Keratinocyte (primary cell): ENCODE measurements at regions not wholly inside any gene's neighbourhood (a gene's known extent, or its start where the extent isn't known, plus 50 kb on each side); places are given as distances from the start of the nearest gene placed in this dataset.

Experiments used
- DNase-seq: peaks from one replicate; pipeline ENCODE4 v3.0.0-alpha.2; 2011; ENCODE audit warnings: low read depth, missing footprints, low spot score
- FAIRE-seq: peaks from 2 replicates; lab custom pipeline; 2011; peaks lifted over from hg19 to GRCh38; lab: Jason Lieb, UNC
- H2AFZ ChIP-seq: 2 replicates; pipeline ENCODE4 v1.6.0; 2012; ENCODE audit warnings: low read length, control low read depth, inconsistent platforms; ENCODE audit not compliant: control insufficient read depth
- H3K27ac ChIP-seq: 2 replicates; pipeline ENCODE4 v1.5.1; 2011; ENCODE audit warnings: low read length; ENCODE audit not compliant: control insufficient read depth, insufficient read depth
- H3K27me3 ChIP-seq: 3 replicates; pipeline ENCODE4 v1.6.0; 2011; ENCODE audit warnings: low read length; ENCODE audit not compliant: control insufficient read depth, insufficient read depth; ENCODE audit errors: extremely low read depth
- H3K36me3 ChIP-seq, 2 experiments: 2 replicates in 1 of 2; 3 replicates in 1 of 2; pipeline ENCODE4 v1.5.1; 2011; ENCODE audit warnings: low read length in 2 of 2, mild to moderate bottlenecking in 1 of 2; ENCODE audit not compliant: control insufficient read depth in 2 of 2, insufficient read depth in 2 of 2; ENCODE audit errors: extremely low read depth in 1 of 2
- H3K4me1 ChIP-seq: 3 replicates; pipeline ENCODE4 v1.5.1; 2011; ENCODE audit warnings: low read length; ENCODE audit not compliant: control insufficient read depth, insufficient read depth; ENCODE audit errors: extremely low read depth
- H3K4me2 ChIP-seq: 3 replicates; pipeline ENCODE4 v1.6.0; 2011; ENCODE audit warnings: low read depth, low read length; ENCODE audit not compliant: control insufficient read depth, insufficient read depth; ENCODE audit errors: extremely low read depth
- H3K4me3 ChIP-seq, 3 experiments: fragments of 200-600 bp in 1 of 3; sonication (generic) in 1 of 3; 2 replicates in 2 of 3; 3 replicates in 1 of 3; pipeline ENCODE4 v1.5.1; 2011 to 2016; ENCODE audit warnings: low read length in 3 of 3, mild to moderate bottlenecking in 3 of 3, control low read depth in 2 of 3, inconsistent platforms in 1 of 3, low read depth in 1 of 3, mixed read lengths in 1 of 3, mixed run types in 1 of 3, moderate library complexity in 1 of 3; ENCODE audit not compliant: control insufficient read depth in 2 of 3, insufficient read depth in 2 of 3; ENCODE audit errors: extremely low read depth in 1 of 3
- H3K79me2 ChIP-seq: 2 replicates; pipeline ENCODE4 v1.6.0; 2012; ENCODE audit warnings: low read length; ENCODE audit not compliant: control insufficient read depth, insufficient read depth
- H3K9ac ChIP-seq: 3 replicates; pipeline ENCODE4 v1.6.0; 2011; ENCODE audit warnings: low read length; ENCODE audit not compliant: control insufficient read depth, insufficient read depth; ENCODE audit errors: extremely low read depth
- H3K9me1 ChIP-seq: 3 replicates; pipeline ENCODE4 v1.6.0; 2011; ENCODE audit warnings: low read length; ENCODE audit not compliant: control insufficient read depth, insufficient read depth; ENCODE audit errors: extremely low read depth
- H3K9me3 ChIP-seq: 2 replicates; pipeline ENCODE4 v1.5.1; 2012; ENCODE audit warnings: low read depth, low read length; ENCODE audit not compliant: control insufficient read depth
- H4K20me1 ChIP-seq: 3 replicates; pipeline ENCODE4 v1.6.0; 2011; ENCODE audit warnings: low read length; ENCODE audit not compliant: control insufficient read depth, insufficient read depth; ENCODE audit errors: extremely low read depth
- EZH2 ChIP-seq: IDR thresholded peaks from one replicate; pipeline ENCODE4 v1.6.1; 2012; ENCODE audit warnings: inconsistent platforms, mild to moderate bottlenecking, low read length, moderate library complexity
- dilution Hi-C: fragments of 300-500 bp; cut with MboI; formaldehyde crosslinking; loops from one replicate; pipeline ENCODE4 v1.7.0; 2020; ENCODE audit warnings: low sequenced_read_pairs; ENCODE audit not compliant: extremely low pct_ligation_motif_present
- TF ChIP-seq, protein P1 (sequence below), 3 experiments: IDR thresholded peaks in 1 of 3; conservative IDR thresholded peaks in 1 of 3; optimal IDR thresholded peaks in 1 of 3; 2 replicates in 2 of 3; 3 replicates in 1 of 3; pipeline versions ENCODE3 to v1.5.1; 2011; ENCODE audit warnings: low read length in 3 of 3, mild to moderate bottlenecking in 3 of 3, moderate library complexity in 2 of 3, control low read depth in 1 of 3, inconsistent platforms in 1 of 3; ENCODE audit not compliant: insufficient read depth in 2 of 3; ENCODE audit errors: extremely low read depth in 1 of 3

DNA sequence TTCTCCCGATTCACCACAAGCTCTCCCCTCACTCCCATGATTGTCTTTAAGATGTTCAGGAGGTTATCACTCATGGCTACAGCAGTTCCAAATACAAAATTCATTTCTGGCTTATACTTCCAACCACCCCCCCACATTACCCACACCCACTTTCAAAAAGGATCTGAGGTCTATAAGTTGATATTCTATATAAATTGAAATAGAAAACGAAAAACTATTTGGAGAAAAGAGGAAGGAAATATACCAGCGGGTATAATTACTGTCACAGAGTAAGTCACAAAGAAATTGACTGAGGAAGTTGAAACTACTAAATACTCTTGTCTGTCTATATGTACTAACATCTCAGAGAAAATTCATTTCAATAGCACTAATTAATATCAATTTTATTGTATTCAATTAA, 112.7 kb upstream of the TNFAIP3 start:
- Histone ChIP-seq H3K4me3 (no peak overlapping the region), H4K20me1 (no peaks in the 10 kb centered on the region), H3K27ac (no peak overlapping the region), H3K9me3 (no peaks in the 10 kb centered on the region), H3K4me1 (peaks cover 3% of the 10 kb centered on the region), H3K9me1 (no peaks in the 10 kb centered on the region), H3K27me3 (no peaks in the 10 kb centered on the region), H3K9ac (no peak overlapping the region), H3K4me2 (no peak overlapping the region), H3K79me2 (no peaks in the 10 kb centered on the region), H2AFZ (no peak overlapping the region), H3K36me3 (no peaks in the 10 kb centered on the region)
- TF ChIP-seq, protein P1, sequence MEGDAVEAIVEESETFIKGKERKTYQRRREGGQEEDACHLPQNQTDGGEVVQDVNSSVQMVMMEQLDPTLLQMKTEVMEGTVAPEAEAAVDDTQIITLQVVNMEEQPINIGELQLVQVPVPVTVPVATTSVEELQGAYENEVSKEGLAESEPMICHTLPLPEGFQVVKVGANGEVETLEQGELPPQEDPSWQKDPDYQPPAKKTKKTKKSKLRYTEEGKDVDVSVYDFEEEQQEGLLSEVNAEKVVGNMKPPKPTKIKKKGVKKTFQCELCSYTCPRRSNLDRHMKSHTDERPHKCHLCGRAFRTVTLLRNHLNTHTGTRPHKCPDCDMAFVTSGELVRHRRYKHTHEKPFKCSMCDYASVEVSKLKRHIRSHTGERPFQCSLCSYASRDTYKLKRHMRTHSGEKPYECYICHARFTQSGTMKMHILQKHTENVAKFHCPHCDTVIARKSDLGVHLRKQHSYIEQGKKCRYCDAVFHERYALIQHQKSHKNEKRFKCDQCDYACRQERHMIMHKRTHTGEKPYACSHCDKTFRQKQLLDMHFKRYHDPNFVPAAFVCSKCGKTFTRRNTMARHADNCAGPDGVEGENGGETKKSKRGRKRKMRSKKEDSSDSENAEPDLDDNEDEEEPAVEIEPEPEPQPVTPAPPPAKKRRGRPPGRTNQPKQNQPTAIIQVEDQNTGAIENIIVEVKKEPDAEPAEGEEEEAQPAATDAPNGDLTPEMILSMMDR (optimal IDR thresholded peaks at IDR 0.05 in 1 of 3, IDR thresholded peaks at IDR 0.05 in 1 of 3, conservative IDR thresholded peaks at IDR 0.05 in 1 of 3; ENCODE audit: extremely low read depth in 1 of 3, insufficient read depth in 2 of 3, low read length in 3 of 3), result no peak
- TF ChIP-seq EZH2, result no peak
- FAIRE-seq (no peak), DNase-seq (no peak)
- dilution Hi-C loops, result no loop called here

DNA sequence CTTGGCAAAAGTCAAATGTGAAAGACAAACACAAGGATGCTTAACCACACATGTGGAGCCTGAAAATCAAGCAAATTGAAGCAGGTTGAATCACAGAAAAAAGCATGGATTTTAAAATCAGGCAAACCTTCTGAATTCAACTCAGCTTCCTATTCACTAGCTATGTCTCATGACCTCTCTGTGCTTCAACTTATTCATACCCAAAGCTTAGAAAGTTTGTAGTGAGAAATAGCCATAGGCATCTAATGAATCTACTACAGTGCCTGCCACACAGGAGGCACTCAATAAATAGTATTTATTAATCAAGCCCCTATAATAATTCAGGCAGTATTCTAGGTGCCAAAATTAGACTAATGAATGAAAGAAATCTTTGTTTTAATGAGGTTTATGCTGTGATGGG, 112.2 kb upstream of the TNFAIP3 start:
- FAIRE-seq (no peak), DNase-seq (no peak)
- Histone ChIP-seq H3K9me1 (no peaks in the 10 kb centered on the region), H3K4me2 (no peak overlapping the region), H3K79me2 (no peaks in the 10 kb centered on the region), H3K27ac (no peak overlapping the region), H3K36me3 (no peaks in the 10 kb centered on the region), H3K9me3 (no peaks in the 10 kb centered on the region), H3K4me1 (peaks cover 3% of the 10 kb centered on the region), H3K9ac (no peak overlapping the region), H2AFZ (no peak overlapping the region), H3K4me3 (no peak overlapping the region), H4K20me1 (no peaks in the 10 kb centered on the region), H3K27me3 (no peaks in the 10 kb centered on the region)
- dilution Hi-C loops, result no loop called here
- TF ChIP-seq, protein P1 (optimal IDR thresholded peaks at IDR 0.05 in 1 of 3, IDR thresholded peaks at IDR 0.05 in 1 of 3, conservative IDR thresholded peaks at IDR 0.05 in 1 of 3; ENCODE audit: extremely low read depth in 1 of 3, insufficient read depth in 2 of 3, low read length in 3 of 3), result no peak
- TF ChIP-seq EZH2, result no peak
